Activated effector memory CD4-positive, alpha-beta T cell treated with anti-CD3 and anti-CD28 coated beads, Interleukin-2, amount 50 U/mL, for 16 hours (primary cell): ENCODE measurements at regions not wholly inside any gene's neighbourhood (a gene's known extent, or its start where the extent isn't known, plus 50 kb on each side); places are given as distances from the start of the nearest gene placed in this dataset.

Source experiments
- DNase-seq: peaks from one replicate; pipeline ENCODE4 v3.0.0-alpha.2; 2020

DNA sequence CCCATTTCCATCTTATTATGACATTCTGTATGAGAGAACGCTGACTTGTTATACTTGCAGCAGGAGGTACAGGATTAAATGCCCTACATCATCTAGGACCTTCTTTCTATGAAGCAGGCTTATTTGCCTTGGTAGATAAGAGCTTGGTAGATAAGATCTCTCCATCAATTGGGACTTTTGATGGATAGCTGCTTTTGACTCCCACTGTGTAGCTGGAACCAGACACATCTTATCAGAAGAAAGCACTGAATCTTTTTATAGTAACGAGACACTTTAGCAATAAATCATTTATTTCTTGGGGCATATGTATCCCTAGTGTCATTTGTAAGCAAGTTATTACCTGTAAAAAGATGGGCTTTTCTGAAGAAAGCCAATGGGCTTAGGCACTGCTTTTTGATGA lies 613.9 kb downstream of the TECRL start:
- DNase-seq: no peak

DNA sequence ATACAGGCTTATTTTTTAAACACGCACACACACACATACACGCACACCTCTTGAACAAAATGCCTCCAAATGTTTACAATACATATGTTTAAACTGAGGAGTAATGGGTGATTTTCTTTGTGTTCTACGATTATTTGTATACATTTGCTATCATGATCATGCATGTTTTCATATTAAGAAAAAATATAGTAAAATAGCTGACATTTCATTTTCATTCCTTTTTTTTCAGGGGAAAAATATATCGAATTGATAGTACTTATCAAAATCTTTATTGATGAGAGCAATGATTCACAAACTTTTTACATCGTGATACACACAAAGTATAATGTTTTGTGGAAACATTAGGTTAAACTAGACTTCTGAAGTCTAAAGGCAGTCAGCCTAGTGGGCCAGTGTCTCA lies 618.9 kb downstream of the TECRL start:
- no peak for DNase-seq

DNA sequence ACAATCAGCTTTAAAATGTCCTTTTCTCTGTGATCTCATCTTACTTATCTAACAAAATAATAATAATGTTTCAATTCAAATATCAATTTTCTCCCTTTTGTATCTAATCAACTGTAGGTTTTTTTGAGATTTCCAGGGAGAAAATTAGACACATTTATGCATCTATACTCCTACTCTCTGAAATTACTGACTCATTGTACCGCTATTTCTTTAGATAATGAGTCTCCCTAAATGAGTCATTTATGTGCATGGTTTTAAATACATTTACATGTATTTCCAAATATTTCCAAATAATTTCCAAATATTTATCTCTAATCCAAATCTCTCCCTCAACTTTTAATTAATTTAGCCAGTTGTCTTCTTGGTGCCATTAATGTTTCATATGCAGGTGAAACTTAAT lies 621.0 kb downstream of the TECRL start:
- DNase-seq: no peak

DNA sequence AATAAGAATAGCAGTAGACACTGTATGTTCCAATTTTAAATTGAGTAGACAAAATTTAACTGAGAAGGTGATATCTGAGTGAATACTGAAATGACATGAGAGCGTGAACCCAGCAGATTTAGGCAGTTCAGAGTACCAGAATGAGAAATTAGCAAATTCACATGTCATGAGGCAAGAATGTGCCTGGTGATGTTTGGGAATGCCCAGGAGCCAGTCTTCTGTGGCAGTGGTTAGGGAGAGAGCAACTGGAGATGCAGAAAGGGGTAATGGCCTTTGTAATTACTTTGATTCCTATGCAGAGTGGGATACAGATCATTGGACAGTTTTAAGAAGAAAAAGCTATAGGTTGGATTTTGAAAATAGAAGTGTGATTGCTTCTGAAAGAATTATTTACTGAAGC lies 621.9 kb downstream of the TECRL start:
- no peak for DNase-seq

DNA sequence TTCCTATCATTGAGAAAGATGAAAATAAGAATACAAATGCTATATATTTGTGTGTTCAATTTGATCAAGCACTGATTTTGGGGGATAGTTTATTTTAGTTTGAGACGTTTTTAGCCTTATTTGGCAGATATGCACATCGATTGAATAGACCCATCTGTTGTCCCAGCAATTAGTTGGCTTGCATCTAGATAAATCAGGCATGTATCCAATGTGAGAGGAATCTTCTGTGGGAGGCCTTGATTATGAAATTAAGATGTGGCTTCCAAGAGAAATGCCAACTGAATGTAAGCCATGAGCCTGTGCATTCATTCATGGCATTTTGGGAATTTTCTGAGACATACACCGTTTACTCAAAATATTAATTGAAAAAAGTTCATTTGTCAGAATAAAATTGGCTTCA lies 623.1 kb downstream of the TECRL start:
- no peak for DNase-seq

DNA sequence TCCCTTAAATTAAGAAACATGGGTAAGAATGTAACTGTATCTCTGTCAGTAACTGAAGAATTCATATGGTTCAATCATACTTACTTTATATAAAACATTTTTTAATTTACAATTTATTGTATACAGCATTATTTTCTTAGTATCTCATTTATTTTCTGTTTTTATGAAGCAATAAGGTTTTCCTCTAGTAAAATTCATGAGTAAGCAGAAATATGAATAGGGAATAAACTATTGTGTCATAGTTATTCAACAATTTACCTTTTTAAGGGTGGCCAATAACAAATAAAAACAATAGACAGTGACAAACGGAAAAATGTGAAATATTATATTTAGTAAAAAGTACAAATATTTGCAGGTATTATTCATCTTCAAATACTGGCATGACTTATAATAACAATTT lies 624.4 kb downstream of the TECRL start:
- DNase-seq: no peak

DNA sequence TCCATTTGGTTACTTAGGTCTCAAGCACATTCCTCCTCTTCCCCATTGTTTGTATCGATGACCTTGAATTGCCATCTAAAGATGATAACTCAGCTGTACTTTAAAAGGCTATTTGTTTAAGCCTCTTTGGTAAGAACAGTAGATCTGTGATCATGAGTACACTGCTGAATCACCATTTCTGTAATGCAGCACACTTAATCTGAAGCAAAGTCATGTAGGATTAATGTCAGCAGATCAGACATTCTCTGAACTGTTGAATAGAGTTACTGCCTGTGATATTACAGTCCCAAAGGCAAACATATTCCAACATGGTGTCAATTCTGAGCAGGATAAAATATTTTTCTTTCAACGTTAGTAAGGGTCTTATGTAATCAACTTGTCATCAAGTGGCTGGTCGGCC lies 631.6 kb downstream of the TECRL start:
- no peak for DNase-seq

DNA sequence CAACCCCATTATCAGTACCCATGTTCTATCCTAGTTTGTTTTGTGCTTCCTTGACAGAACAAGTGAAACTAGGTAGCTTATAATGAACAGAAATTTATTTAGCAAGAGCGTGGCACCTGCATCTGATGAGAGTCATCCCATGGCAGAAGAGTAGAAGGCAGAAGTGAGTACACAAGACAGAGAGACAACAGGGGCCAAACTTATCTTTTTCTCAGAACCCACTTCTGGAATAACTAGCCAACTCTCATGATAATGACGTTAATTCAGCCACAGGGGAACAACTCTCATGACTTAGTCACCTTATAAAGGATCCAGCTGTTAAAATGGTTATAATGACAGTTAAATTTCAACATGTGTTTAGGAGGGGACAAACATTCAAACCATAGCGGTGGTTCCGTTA lies 644.9 kb downstream of the TECRL start:
- no peak for DNase-seq

DNA sequence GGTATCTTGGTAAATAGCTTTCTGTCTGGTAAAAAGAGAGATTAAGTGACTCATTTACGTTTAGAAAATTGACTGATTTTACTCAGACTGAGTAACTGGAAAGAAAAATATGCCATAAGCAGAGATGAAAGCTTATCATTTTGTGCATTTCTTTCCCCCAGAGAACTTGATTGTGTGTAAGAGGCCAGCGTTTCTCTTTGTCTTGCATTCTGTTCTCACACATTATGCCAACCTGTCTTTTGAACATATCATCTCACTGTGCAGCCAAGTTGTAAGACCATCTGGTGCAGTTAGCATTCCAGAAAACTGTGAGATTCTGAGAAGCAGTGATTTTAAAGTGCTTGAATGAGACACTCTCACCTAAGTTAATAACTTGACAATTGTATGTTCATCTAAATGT lies 651.3 kb downstream of the TECRL start:
- DNase-seq: no peak

DNA sequence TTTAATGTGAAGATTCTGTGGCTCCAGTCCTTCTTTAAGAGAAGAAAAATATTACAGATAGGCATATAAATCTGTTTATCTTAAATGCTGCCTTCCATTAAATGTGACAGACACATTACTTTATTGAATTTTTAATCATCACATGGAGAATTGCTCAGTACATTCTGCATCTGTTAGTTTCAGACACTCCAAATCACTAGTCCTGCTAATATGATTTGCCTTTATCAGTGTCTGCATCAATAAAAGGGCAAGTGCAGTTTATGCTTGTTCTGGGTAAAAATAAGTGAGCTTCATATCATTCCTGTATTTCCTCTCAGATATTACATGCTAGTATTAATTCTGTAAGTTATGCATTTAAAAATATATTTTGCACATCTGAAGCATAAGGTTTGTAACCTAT lies 666.4 kb downstream of the TECRL start:
- no peak for DNase-seq

DNA sequence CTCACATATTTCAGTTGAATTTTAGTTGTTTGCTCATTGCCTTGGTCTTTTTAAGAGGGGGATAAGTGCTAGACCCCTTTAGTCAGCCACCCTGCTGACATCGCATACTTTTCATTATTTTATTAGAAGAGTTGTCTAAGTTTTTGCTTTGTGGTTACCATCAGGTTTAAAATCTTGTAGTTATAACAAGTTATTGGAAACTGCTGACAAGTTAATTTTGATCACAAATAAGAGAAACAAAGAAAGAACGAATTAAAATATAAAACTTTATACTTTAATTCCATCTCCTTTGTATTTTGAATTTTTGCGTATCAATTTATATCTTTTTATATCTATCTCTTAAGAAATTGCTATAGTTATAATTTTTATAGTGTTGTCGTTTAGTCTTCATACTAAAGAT lies 679.7 kb downstream of the TECRL start:
- no peak for DNase-seq

DNA sequence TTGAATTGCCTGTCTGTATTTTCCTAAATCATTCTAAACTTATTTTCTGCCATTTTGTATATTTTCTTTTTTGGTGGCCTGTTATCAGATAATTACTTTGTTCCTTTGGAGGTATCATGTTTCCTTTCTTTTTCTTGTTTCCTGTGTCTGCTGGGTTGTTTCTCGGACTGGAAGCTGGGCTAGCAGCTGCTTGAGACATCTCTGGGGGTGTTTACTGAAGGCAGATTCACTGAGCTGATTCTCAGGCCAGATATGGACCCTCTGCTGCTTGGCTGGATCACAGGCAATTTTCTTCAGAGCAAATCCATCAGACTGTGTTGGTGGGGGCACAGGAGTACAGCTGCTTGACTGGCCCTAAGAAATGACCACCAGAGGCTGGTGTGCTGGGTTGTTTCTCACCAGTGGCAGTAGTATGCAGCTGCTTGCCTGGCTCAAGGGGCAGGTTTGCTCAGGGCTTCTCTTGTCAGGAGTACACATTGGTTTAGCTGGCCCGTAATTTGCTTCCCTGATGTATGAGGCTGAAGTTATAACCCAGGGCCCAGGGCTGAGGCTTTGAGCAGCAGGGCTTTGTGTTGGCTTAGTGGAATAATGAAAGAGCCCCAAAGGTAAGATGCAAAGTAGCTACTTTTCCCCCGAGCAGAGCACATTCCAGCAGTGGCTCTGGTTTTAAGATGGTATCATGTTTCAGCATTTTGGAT lies 680.6 kb downstream of the TECRL start:
- no peak for DNase-seq

DNA sequence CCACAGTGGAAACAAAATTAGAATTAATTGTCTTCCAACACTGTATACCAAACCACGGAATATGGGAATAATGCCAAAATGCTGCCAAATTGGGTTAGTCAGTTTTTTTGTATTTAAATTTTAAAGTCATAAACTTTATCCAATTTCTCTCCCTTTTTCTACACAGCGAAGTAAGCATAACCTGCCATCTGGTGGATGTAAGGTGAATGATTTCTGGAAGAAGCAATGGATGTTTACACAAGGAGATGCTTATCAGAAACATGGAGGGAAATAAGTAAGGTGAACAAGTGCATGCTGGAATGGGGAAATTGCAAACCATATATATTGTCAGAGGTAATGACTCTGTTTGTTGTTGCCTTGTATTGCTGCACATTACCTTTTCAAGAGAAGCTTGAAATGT lies 691.9 kb downstream of the TECRL start:
- DNase-seq: no peak

DNA sequence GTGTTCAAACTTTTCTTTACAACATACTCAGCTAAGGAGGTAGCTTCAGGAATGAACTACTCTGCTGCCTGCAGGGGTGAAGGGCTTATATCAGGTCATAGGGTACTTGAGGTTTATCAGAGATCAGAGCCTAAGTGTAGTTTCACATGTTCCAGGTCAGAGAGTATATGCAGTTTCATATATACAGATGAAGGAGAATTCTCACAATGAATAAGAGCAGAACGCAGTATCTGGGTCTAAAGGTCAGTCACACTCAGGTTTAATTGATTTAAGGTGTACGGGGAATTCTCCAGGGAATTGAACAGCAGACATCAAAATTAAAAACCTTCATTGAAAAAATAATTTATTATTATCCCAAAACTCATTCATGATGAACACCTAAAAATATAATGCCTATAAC lies 700.6 kb downstream of the TECRL start:
- DNase-seq: no peak

DNA sequence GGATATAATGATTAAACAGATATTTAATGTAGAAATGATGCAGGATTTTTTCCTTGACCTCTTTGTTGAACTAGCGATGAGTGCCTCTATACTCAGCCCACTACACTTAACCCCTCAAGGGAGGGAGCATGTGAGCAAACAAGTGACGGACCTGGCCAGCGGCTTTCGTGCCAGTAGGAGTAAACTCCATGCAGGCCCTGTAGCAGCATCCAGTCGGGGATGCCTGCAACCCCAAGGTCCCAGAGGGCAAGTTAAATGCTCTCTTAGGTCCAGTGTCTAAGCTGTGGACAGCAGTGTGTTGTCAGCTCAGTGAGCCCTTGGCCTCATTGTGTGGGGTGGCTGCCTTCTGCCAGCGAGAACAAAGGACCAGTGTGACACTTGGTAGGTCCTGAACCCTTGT lies 708.7 kb downstream of the TECRL start:
- no peak for DNase-seq

DNA sequence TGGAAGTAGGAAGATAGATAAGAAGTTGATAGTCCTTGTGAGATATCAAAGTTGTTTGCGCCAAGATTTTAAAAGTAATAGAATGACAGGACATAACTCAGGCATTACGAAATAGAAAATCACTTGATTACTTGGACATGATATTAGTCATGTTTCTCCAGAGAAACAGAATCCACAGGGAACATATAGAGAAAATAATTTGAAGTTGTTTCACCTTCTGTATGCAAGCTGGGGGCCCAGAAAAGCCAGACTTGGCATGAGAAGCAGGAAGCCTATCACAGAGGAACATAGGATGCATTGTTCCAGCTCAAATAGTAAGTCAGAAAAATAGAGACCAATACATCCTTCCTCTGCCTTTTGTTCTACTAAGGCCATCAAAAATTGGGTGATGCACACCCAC lies 715.9 kb downstream of the TECRL start:
- no peak for DNase-seq

DNA sequence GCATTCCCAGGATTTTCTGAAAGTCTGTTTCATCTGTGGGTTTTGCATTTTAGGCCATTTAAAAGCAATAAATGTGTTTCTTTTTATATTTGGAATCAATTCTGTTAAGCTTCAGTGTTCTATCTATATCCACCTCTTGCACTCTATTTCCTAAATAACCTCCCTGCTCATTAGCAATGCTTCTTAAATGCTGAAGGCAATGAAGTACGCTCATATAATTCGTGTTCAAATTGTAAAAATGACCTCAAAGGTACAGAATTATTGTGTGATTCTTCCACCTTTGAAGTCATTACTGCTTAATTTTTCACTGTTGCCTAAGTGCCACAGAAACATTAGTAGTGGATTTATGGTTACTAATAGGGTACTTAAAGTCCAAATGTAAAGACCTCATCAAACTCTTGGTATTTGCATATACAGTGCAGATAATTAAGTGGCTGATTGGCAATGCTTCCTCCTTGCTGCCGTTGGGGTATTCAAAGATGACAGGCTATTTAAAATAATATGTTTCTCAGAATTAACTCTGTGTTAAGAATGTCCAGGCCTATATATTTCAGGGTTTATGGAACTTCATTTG lies 730.8 kb downstream of the TECRL start:
- DNase-seq: no peak

DNA sequence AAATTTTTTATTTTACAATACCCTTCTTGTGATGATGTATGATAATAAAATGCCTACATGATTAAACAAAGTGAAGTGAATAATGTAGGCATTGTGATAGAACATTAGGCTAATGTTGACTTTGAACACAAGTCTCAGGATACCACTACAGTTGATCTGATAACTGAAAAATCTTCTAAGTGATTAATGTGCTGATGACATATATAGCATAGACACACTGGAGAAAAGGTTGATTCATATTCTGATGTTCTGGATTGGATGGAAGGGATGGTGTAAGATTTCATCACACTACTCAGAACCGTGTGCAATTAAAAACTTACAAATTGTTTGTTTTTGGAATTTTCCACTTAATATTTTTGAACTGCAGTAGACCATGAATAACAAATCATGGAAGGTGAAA lies 738.5 kb downstream of the TECRL start:
- no peak for DNase-seq

DNA sequence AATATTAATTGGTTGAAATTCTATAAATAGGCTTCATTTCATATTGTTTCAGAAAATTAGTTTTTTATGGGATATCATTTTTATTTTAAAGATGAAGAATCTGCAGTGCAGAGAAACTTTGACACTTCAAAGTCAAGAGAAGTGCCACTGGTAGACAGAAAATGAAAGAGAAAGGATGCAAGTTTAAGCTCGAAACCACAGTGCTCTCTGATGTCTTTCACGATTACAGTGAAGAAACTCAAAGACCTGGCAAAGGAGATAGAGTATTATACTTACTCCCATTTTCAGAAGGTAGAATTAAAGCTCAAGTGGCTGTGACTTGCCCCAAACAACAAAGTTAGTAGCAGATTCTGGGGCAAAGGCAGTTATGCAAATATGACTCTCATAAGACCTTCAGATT lies 745.4 kb downstream of the TECRL start:
- DNase-seq: no peak

DNA sequence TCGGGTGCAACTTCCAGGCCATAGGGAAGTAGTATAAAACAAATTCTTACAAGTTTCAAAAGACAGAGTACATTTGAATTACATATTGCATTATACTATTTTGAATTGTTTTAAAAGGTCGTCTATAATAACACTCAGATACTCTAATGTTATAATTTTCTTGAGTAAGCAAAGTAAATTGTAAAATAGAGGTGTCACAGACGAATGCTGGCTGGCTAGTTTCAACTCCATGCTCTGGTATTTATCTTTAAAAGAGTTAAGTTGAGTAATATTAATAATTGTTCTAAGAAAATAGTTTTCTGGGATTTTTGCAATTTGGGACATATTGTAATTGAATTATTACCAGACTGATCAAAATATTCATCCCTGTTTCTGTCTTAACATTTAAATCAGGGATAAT lies 764.9 kb downstream of the TECRL start:
- DNase-seq: no peak

DNA sequence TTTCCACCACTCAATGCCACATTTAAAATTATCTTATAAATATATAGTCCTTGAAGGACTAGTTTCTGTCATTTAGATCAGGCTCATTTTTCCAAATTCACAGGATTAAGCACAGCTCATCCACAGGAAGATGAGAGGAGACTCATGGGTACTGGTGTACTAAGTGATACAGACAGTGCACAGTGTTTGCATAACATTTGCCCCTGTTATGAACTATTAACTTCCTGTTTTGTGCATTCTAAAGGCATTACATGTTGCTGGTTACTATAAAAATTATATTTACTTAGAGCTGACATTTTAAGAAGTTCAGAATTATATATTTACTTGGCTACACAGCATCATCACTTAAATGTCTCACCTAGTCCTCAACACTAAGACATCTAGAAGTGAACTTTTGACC lies 772.0 kb downstream of the TECRL start:
- DNase-seq: no peak

DNA sequence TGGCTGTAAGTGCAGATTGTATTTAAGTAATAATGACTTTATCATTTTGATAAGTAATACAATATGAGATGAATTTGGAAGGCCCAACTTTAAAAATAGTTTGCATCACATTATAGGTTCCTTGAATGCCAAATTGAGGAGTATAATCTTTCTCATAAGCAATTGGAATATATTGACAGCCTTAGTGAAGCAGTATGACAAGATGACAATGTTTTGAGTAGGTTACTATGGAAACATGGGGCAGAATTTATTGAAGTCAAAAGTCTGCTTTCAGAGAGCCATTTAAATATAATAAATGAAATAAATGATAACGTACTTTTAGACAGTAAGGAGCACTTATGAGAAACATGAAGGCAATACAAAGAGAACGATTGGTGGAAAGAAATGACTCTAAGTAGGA lies 776.4 kb downstream of the TECRL start:
- DNase-seq: no peak

DNA sequence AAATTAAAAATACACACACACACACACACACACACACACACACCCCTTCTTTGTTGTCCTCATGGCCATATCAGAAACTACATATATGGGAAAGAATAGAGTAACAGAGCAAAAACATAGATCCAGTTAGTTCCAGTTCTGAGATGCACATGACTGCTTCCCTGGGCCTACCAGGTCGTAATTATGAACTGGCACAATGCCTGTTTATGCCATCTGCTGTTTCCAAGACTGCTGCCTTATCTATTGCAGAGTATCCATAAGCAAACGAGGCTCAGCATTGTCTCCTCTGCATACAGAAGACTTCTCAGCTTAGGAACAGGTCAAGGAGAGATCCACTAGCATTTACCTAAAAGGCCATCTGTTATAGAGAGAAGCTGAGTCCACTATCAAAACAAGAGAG lies 789.0 kb downstream of the TECRL start:
- no peak for DNase-seq

DNA sequence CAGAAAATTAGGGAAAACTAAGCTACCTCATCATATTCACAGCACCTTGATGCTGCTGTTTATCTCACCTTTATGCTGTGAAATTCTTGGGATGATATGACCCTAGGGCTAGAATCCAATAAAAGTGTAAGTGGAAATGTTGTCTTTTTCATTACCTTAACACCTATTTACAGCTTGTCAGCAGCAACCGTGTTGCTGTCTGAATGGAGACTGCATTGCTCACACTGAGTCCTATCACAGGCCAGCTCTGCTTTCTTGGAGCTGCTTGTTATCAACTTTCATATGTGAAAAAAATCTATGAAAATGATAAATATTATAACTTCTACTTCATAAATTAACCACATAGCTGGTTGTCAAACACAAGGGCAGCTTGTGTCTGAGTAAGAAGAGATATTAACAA lies 789.5 kb downstream of the TECRL start:
- DNase-seq: no peak
